IMR-90 (cell line): ENCODE measurements at regions not wholly inside any gene's neighbourhood (a gene's known extent, or its start where the extent isn't known, plus 50 kb on each side); places are given as distances from the start of the nearest gene placed in this dataset.
"Not testable (repeated sequence)": the region's sequence is repeated elsewhere in the genome, so short reads cannot be mapped to it uniquely, and the experiment has no call there.

Experiments used
- CTCF ChIP-seq: conservative IDR thresholded peaks from 2 replicates; pipeline ENCODE4 v1.5.1; 2012; ENCODE audit warnings: mild to moderate bottlenecking, low read depth, low read length, improper control_type of control experiment
- MAFK ChIP-seq: IDR thresholded peaks from 2 replicates; pipeline ENCODE4 v1.6.1; 2012; ENCODE audit warnings: low read depth, low read length, improper control_type of control experiment

GRCh38 chr2:236489083-236489482, 80.5 kb upstream of the ACKR3 start:
- TF ChIP-seq CTCF, MAFK: not testable (repeated sequence)
